ENCODE measurements at regions not wholly inside any gene's neighbourhood (a gene's known extent, or its start where the extent isn't known, plus 50 kb on each side); places are given as distances from the start of the nearest gene placed in this dataset.
A peak's percentile ranks its signal among the peaks of the same experiment; 100 is the strongest.

DNA sequence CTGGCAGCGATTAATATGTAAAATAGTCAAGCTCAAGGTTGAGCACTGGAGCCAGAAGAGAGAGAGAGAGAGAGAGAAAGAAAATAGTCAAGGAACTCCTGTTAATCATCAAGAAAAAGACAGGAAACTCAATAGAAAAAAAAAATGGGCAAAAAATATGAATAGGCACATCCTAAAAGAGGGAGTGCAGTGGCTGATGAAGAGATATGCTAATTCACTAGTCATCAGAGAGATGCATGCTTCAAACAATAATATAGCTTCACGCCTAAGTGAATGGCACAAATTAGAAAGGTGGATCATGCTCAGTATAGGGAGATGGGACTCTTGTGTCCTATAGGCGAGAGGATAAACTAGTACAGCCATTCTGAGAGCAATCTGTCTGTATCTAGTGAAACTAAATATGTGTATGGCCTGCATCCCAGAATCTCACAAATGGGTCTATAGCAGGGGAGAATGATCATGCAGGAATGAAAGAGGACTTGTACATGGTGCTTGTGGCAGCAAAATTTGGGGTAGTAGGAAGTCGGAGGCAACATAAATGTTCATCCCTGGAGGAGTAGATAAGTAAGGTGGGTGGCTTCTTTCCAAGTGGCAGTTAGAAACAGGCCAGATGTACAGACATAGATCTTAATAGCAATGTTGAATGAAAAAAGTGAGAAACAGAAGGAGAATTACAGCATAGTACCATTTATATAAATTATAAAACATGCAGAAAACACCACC is 176.8 kb downstream of the VEGFA start (continued):
- TF ChIP-seq PHB2 (IDR thresholded peaks at IDR 0.05; ENCODE audit: low read depth) (peak; percentile 54; the same call in 1 of the 2 replicates), SRF (CRISPR knock-in tag; IDR thresholded peaks at IDR 0.05) (0 out of 4 replicates have a peak, but pooled peaks of 1 of the 2 experiments have one; percentile 35), MYC (IDR thresholded peaks at IDR 0.05; ENCODE audit: low read depth, low read length) (peak; percentile 33; the same call in 1 of the 2 replicates), MYC (CRISPR knock-in tag; IDR thresholded peaks at IDR 0.05; ENCODE audit: borderline replicate concordance, low read depth) (no peak), KHSRP (IDR thresholded peaks at IDR 0.05) (no peak), ZNF224 (CRISPR knock-in tag; IDR thresholded peaks at IDR 0.05) (no peak), SP1 (CRISPR knock-in tag; IDR thresholded peaks at IDR 0.05) (0 out of 2 replicates have a peak, but pooled peaks have one; percentile 19), ZNF134 (CRISPR knock-in tag; conservative IDR thresholded peaks at IDR 0.05) (no peak), HNRNPL (IDR thresholded peaks at IDR 0.05; ENCODE audit: low read depth, low read length) (no peak), RBBP5 (IDR thresholded peaks at IDR 0.05; ENCODE audit: borderline replicate concordance, insufficient read depth, low read length, poor library complexity, severe bottlenecking) (peak; percentile 42), RAD51 (IDR thresholded peaks at IDR 0.05; ENCODE audit: borderline replicate concordance, low read depth) (no peak), EP300 (IDR thresholded peaks at IDR 0.05; ENCODE audit: low read length) (peak; percentile 94; the same call in 1 of the 2 replicates), MTA3 (IDR thresholded peaks at IDR 0.05; ENCODE audit: borderline replicate concordance) (peak; percentile 40; the same call in 1 of the 2 replicates), OTX1 (CRISPR knock-in tag; IDR thresholded peaks at IDR 0.05) (no peak), NR2F6 (CRISPR knock-in tag; IDR thresholded peaks at IDR 0.05) (no peak)
- TF ChIP-seq, protein P1, sequence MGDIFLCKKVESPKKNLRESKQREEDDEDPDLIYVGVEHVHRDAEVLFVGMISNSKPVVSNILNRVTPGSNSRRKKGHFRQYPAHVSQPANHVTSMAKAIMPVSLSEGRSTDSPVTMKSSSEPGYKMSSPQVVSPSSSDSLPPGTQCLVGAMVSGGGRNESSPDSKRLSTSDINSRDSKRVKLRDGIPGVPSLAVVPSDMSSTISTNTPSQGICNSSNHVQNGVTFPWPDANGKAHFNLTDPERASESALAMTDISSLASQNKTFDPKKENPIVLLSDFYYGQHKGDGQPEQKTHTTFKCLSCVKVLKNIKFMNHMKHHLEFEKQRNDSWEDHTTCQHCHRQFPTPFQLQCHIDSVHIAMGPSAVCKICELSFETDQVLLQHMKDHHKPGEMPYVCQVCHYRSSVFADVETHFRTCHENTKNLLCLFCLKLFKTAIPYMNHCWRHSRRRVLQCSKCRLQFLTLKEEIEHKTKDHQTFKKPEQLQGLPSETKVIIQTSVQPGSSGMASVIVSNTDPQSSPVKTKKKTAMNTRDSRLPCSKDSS (IDR thresholded peaks at IDR 0.05; ENCODE audit: low read depth, partially characterized antibody) = peak; percentile 78
- TF ChIP-seq, protein P2, sequence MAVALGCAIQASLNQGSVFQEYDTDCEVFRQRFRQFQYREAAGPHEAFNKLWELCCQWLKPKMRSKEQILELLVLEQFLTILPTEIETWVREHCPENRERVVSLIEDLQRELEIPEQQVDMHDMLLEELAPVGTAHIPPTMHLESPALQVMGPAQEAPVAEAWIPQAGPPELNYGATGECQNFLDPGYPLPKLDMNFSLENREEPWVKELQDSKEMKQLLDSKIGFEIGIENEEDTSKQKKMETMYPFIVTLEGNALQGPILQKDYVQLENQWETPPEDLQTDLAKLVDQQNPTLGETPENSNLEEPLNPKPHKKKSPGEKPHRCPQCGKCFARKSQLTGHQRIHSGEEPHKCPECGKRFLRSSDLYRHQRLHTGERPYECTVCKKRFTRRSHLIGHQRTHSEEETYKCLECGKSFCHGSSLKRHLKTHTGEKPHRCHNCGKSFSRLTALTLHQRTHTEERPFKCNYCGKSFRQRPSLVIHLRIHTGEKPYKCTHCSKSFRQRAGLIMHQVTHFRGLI (CRISPR knock-in tag; IDR thresholded peaks at IDR 0.05) = 0 out of 2 replicates have a peak, but pooled peaks have one; percentile 34
- TF ChIP-seq, protein P3, sequence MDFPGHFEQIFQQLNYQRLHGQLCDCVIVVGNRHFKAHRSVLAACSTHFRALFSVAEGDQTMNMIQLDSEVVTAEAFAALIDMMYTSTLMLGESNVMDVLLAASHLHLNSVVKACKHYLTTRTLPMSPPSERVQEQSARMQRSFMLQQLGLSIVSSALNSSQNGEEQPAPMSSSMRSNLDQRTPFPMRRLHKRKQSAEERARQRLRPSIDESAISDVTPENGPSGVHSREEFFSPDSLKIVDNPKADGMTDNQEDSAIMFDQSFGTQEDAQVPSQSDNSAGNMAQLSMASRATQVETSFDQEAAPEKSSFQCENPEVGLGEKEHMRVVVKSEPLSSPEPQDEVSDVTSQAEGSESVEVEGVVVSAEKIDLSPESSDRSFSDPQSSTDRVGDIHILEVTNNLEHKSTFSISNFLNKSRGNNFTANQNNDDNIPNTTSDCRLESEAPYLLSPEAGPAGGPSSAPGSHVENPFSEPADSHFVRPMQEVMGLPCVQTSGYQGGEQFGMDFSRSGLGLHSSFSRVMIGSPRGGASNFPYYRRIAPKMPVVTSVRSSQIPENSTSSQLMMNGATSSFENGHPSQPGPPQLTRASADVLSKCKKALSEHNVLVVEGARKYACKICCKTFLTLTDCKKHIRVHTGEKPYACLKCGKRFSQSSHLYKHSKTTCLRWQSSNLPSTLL (IDR thresholded peaks at IDR 0.05) = no peak
- TF ChIP-seq, protein P4, sequence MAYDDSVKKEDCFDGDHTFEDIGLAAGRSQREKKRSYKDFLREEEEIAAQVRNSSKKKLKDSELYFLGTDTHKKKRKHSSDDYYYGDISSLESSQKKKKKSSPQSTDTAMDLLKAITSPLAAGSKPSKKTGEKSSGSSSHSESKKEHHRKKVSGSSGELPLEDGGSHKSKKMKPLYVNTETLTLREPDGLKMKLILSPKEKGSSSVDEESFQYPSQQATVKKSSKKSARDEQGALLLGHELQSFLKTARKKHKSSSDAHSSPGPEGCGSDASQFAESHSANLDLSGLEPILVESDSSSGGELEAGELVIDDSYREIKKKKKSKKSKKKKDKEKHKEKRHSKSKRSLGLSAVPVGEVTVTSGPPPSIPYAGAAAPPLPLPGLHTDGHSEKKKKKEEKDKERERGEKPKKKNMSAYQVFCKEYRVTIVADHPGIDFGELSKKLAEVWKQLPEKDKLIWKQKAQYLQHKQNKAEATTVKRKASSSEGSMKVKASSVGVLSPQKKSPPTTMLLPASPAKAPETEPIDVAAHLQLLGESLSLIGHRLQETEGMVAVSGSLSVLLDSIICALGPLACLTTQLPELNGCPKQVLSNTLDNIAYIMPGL (CRISPR knock-in tag; IDR thresholded peaks at IDR 0.05) = no peak
- TF ChIP-seq, protein P5, sequence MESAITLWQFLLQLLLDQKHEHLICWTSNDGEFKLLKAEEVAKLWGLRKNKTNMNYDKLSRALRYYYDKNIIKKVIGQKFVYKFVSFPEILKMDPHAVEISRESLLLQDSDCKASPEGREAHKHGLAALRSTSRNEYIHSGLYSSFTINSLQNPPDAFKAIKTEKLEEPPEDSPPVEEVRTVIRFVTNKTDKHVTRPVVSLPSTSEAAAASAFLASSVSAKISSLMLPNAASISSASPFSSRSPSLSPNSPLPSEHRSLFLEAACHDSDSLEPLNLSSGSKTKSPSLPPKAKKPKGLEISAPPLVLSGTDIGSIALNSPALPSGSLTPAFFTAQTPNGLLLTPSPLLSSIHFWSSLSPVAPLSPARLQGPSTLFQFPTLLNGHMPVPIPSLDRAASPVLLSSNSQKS (CRISPR knock-in tag; IDR thresholded peaks at IDR 0.05) = no peak

All from K562 (cell line).